ENCODE measurements at regions not wholly inside any gene's neighbourhood (a gene's known extent, or its start where the extent isn't known, plus 50 kb on each side); places are given as distances from the start of the nearest gene placed in this dataset.

GRCh38 chr1:25157846-25158245, 74.5 kb downstream of the SYF2 start:
- TF ChIP-seq CTCF (IDR thresholded peaks at IDR 0.05) (no peak), POLR2A (IDR thresholded peaks at IDR 0.05) (no peak)
